Fibroblast of lung (primary cell): ENCODE measurements at regions not wholly inside any gene's neighbourhood (a gene's known extent, or its start where the extent isn't known, plus 50 kb on each side); places are given as distances from the start of the nearest gene placed in this dataset.

Experiments used
- DNase-seq, 2 donors: peaks; one replicate each; pipeline versions ENCODE4 v3.0.0 to v3.0.0-alpha.2; 2010; ENCODE audit warnings: low read depth in 2 of 2
- H2AFZ ChIP-seq: 2 replicates; pipeline ENCODE4 v1.5.1; 2012; ENCODE audit warnings: low read length, control low read depth, inconsistent platforms
- H3K27ac ChIP-seq: 2 replicates; pipeline ENCODE4 v1.5.1; 2011; ENCODE audit warnings: low read length, control low read depth; ENCODE audit not compliant: insufficient read depth
- H3K27me3 ChIP-seq: 2 replicates; pipeline ENCODE4 v1.5.1; 2011; ENCODE audit warnings: mild to moderate bottlenecking, low read length; ENCODE audit not compliant: control insufficient read depth, insufficient read depth
- H3K36me3 ChIP-seq: 2 replicates; pipeline ENCODE4 v1.5.1; 2011; ENCODE audit warnings: low read length; ENCODE audit not compliant: control insufficient read depth, insufficient read depth
- H3K4me1 ChIP-seq: 2 replicates; pipeline ENCODE4 v1.5.1; 2011; ENCODE audit warnings: low read length; ENCODE audit not compliant: control insufficient read depth, insufficient read depth; ENCODE audit errors: extremely low read depth
- H3K4me2 ChIP-seq: 2 replicates; pipeline ENCODE4 v1.5.1; 2011; ENCODE audit warnings: low read length, control low read depth; ENCODE audit not compliant: insufficient read depth; ENCODE audit errors: extremely low read depth
- H3K4me3 ChIP-seq, 4 experiments: fragments of 200-600 bp in 1 of 4; sonication (generic) in 1 of 4; replicated peaks in 1 of 4; 2 replicates each; pipeline ENCODE4 v1.5.1; 2011 to 2016; ENCODE audit warnings: low read length in 4 of 4, low read depth in 3 of 4, mild to moderate bottlenecking in 3 of 4, control low read depth in 2 of 4, inconsistent platforms in 1 of 4, mixed read lengths in 1 of 4; ENCODE audit not compliant: insufficient read depth in 1 of 4; ENCODE audit errors: control extremely low read depth in 1 of 4
- H3K79me2 ChIP-seq: 2 replicates; pipeline ENCODE4 v1.5.1; 2012; ENCODE audit warnings: mild to moderate bottlenecking, low read length, inconsistent platforms; ENCODE audit not compliant: control insufficient read depth, insufficient read depth
- H3K9ac ChIP-seq: 2 replicates; pipeline ENCODE4 v1.5.1; 2011; ENCODE audit warnings: mild to moderate bottlenecking, low read length, control low read depth; ENCODE audit not compliant: insufficient read depth
- H3K9me3 ChIP-seq: 2 replicates; pipeline ENCODE4 v1.5.1; 2012; ENCODE audit warnings: low read depth, low read length; ENCODE audit not compliant: control insufficient read depth, insufficient read depth
- H4K20me1 ChIP-seq: 2 replicates; pipeline ENCODE4 v1.5.1; 2011; ENCODE audit warnings: low read length; ENCODE audit not compliant: control insufficient read depth, insufficient read depth; ENCODE audit errors: extremely low read depth
- CTCF ChIP-seq, 2 donors: IDR thresholded peaks in 1 of 2; conservative IDR thresholded peaks in 1 of 2; 1 replicate in 1 of 2; 2 replicates in 1 of 2; pipeline ENCODE4 v1.5.1; 2011 to 2012; ENCODE audit warnings: low read length in 2 of 2, control low read depth in 1 of 2, inconsistent platforms in 1 of 2, low read depth in 1 of 2, mild to moderate bottlenecking in 1 of 2
- EZH2 ChIP-seq: IDR thresholded peaks from 2 replicates; pipeline ENCODE4 v1.5.1; 2012; ENCODE audit warnings: low read length, control low read depth, mild to moderate bottlenecking; ENCODE audit errors: missing control alignments

GRCh38 chr7:41536122-41536872 is 166.6 kb downstream of the INHBA start:
- Histone ChIP-seq H3K36me3 (no peaks in the 10 kb centered on the region), H3K4me2 (no peak overlapping the region), H3K4me3 (no peak overlapping the region), H3K79me2 (no peaks in the 10 kb centered on the region), H3K27me3 (no peaks in the 10 kb centered on the region), H3K27ac (no peak overlapping the region), H3K9me3 (no peaks in the 10 kb centered on the region), H3K9ac (no peak overlapping the region), H2AFZ (no peak overlapping the region), H4K20me1 (no peaks in the 10 kb centered on the region), H3K4me1 (no peaks in the 10 kb centered on the region)
- DNase-seq: peak in 1 of 2 donors; percentile 64
- TF ChIP-seq EZH2 (no peak), CTCF (conservative IDR thresholded peaks at IDR 0.05 in 1 of 2, IDR thresholded peaks at IDR 0.05 in 1 of 2; ENCODE audit: low read depth in 1 of 2, low read length in 2 of 2) (no peak)

GRCh38 chr7:41529831-41530230 is 173.1 kb downstream of the INHBA start:
- Histone ChIP-seq H3K36me3 (no peaks in the 10 kb centered on the region), H3K4me1 (no peaks in the 10 kb centered on the region), H3K9me3 (no peaks in the 10 kb centered on the region), H2AFZ (no peak overlapping the region), H4K20me1 (no peaks in the 10 kb centered on the region), H3K79me2 (no peaks in the 10 kb centered on the region), H3K9ac (no peak overlapping the region), H3K27ac (no peak overlapping the region), H3K4me2 (no peak overlapping the region), H3K27me3 (no peaks in the 10 kb centered on the region), H3K4me3 (no peak overlapping the region)
- TF ChIP-seq EZH2 (no peak), CTCF (conservative IDR thresholded peaks at IDR 0.05 in 1 of 2, IDR thresholded peaks at IDR 0.05 in 1 of 2; ENCODE audit: low read depth in 1 of 2, low read length in 2 of 2) (no peak)
- DNase-seq: no peak

GRCh38 chr7:41524876-41525275 is 178.0 kb downstream of the INHBA start:
- no peak for DNase-seq
- Histone ChIP-seq H3K4me2 (no peak overlapping the region), H3K4me3 (no peak overlapping the region), H3K4me1 (no peaks in the 10 kb centered on the region), H2AFZ (no peak overlapping the region), H4K20me1 (no peaks in the 10 kb centered on the region), H3K36me3 (no peaks in the 10 kb centered on the region), H3K27me3 (peaks cover 3% of the 10 kb centered on the region), H3K27ac (no peak overlapping the region), H3K9ac (no peak overlapping the region), H3K79me2 (no peaks in the 10 kb centered on the region), H3K9me3 (no peaks in the 10 kb centered on the region)
- TF ChIP-seq EZH2: no peak
- no peak for TF ChIP-seq CTCF (conservative IDR thresholded peaks at IDR 0.05 in 1 of 2, IDR thresholded peaks at IDR 0.05 in 1 of 2; ENCODE audit: low read depth in 1 of 2, low read length in 2 of 2)
